ENCODE measurements at regions not wholly inside any gene's neighbourhood (a gene's known extent, or its start where the extent isn't known, plus 50 kb on each side); places are given as distances from the start of the nearest gene placed in this dataset.

GRCh38 chr4:138602664-138603063 is 360.5 kb upstream of the SLC7A11 start:
- no peak for ATAC-seq
- no peak overlapping the region for H3K27ac ChIP-seq
- no peaks in the 10 kb centered on the region for H3K4me1 ChIP-seq
- H3K4me3 ChIP-seq: no peak overlapping the region
- intact Hi-C loops (cut with DNase I): no loop called here
- DNase-seq: no peak
- no peaks in the 10 kb centered on the region for H3K9me3 ChIP-seq
- no peaks in the 10 kb centered on the region for H3K27me3 ChIP-seq
- no peaks in the 10 kb centered on the region for H3K36me3 ChIP-seq
- no peak for TF ChIP-seq CTCF (IDR thresholded peaks at IDR 0.05)

- Histone ChIP-seq H3K9me3 (no peaks in the 10 kb centered on the region), H3K27ac (no peak overlapping the region), H3K36me3 (no peaks in the 10 kb centered on the region), H3K4me3 (no peak overlapping the region), H3K4me1 (no peaks in the 10 kb centered on the region), H3K27me3 (no peaks in the 10 kb centered on the region)
- no peak for DNase-seq
- no peak for TF ChIP-seq CTCF (IDR thresholded peaks at IDR 0.05)
- ATAC-seq: no peak
- intact Hi-C loops (cut with DNase I): no loop called here
Observed at GRCh38 chr4:138599965-138600364, 357.8 kb upstream of the SLC7A11 start.

- no peak for ATAC-seq
- no peaks in the 10 kb centered on the region for H3K36me3 ChIP-seq
Observed at GRCh38 chr4:138598226-138598625, 356.1 kb upstream of the SLC7A11 start.

GRCh38 chr4:138596896-138597295 is 354.7 kb upstream of the SLC7A11 start:
- Histone ChIP-seq H3K27ac (no peak overlapping the region), H3K9me3 (no peaks in the 10 kb centered on the region), H3K27me3 (no peaks in the 10 kb centered on the region), H3K4me3 (no peak overlapping the region), H3K36me3 (no peaks in the 10 kb centered on the region), H3K4me1 (no peaks in the 10 kb centered on the region)
- no peak for TF ChIP-seq CTCF (IDR thresholded peaks at IDR 0.05)
- intact Hi-C loops (cut with DNase I): no loop called here
- DNase-seq: no peak
- no peak for ATAC-seq

More at GRCh38 chr4:138598226-138598625, 356.1 kb upstream of the SLC7A11 start:
- intact Hi-C loops (cut with DNase I): no loop called here
- Histone ChIP-seq H3K4me1 (no peaks in the 10 kb centered on the region), H3K9me3 (no peaks in the 10 kb centered on the region), H3K27ac (no peak overlapping the region), H3K27me3 (no peaks in the 10 kb centered on the region), H3K4me3 (no peak overlapping the region)
- no peak for DNase-seq
- no peak for TF ChIP-seq CTCF (IDR thresholded peaks at IDR 0.05)

- Histone ChIP-seq H3K27ac (no peak overlapping the region), H3K27me3 (no peaks in the 10 kb centered on the region), H3K36me3 (no peaks in the 10 kb centered on the region), H3K4me3 (no peak overlapping the region), H3K9me3 (no peaks in the 10 kb centered on the region), H3K4me1 (no peaks in the 10 kb centered on the region)
- ATAC-seq (peak; percentile 33), DNase-seq (peak in 2 of 4 donors; percentile 72 to 81)
- intact Hi-C loops (cut with DNase I): no loop called here
- no peak for TF ChIP-seq CTCF (IDR thresholded peaks at IDR 0.05)
Observed at GRCh38 chr4:138595731-138596460, 353.7 kb upstream of the SLC7A11 start.

Measured in left lung (tissue), 4 donors.